Epithelial cell of prostate (primary cell): ENCODE measurements at regions not wholly inside any gene's neighbourhood (a gene's known extent, or its start where the extent isn't known, plus 50 kb on each side); places are given as distances from the start of the nearest gene placed in this dataset.
"Not testable (repeated sequence)": the region's sequence is repeated elsewhere in the genome, so short reads cannot be mapped to it uniquely, and the experiment has no call there.

Experiments used
- DNase-seq: peaks from one replicate; pipeline ENCODE4 v3.0.0-alpha.2; 2011; ENCODE audit warnings: low read depth, low spot score
- H3K27ac ChIP-seq: fragments of 450-650 bp; 2 replicates; pipeline ENCODE4 v1.5.1; 2017; ENCODE audit warnings: mild to moderate bottlenecking

- peak overlapping the region; percentile 27 for H3K27ac ChIP-seq
- DNase-seq: not testable (repeated sequence)
These were observed 294.7 kb upstream of the TEKT4 start for GRCh38 chr2:94576486-94576885.

DNA sequence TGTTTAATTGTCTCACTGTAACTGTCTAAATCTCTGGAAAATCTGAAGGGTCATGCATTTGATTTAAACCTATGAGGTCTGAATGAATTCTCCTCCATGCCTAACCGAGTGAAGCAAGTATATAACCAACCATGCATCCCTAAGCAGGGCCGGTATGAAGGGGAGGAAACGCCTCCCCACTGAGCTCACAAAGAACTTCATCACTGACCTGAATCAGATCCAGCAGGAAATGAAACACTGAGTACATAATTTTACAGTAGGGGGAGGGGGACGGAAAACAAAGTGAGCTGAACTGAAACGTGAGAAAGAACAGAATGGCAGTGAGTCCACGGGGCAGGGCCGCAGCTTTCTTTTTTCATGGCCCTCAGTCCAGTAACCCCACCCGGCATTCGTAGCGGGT is 294.1 kb upstream of the TEKT4 start:
- DNase-seq: peak; percentile 44
- peak overlapping the region; percentile 27 for H3K27ac ChIP-seq

DNA sequence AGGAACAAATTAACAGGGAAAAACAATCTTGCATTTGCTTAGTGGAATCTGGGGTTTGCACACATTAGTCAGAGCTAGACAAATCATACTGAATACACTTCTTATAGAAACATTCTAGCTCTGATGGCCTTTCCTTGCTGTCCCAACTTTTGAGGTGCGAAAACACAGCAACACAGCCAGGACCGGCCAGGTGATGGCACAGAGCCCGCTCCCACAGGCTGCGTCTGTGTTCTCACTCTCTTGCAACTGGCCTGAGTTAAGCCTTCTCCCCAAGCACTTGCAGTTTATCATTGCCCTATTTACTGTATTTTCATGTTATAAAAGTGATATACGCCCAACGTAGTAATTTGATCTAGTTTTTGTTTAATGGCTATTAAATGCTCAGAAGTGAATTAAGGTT is 292.0 kb upstream of the TEKT4 start:
- not testable (repeated sequence) for H3K27ac ChIP-seq, DNase-seq

- DNase-seq: not testable (repeated sequence)
- H3K27ac ChIP-seq: peak overlapping the region; percentile 27
These were observed 288.0 kb upstream of the TEKT4 start for GRCh38 chr2:94583081-94583723.

- not testable (repeated sequence) for DNase-seq, H3K27ac ChIP-seq
These were observed 286.7 kb upstream of the TEKT4 start for GRCh38 chr2:94584569-94584968.

GRCh38 chr2:94586032-94586982 is 284.9 kb upstream of the TEKT4 start:
- not testable (repeated sequence) for DNase-seq, H3K27ac ChIP-seq

- H3K27ac ChIP-seq, DNase-seq: not testable (repeated sequence)
These were observed 284.2 kb upstream of the TEKT4 start for GRCh38 chr2:94587042-94587441.

DNA sequence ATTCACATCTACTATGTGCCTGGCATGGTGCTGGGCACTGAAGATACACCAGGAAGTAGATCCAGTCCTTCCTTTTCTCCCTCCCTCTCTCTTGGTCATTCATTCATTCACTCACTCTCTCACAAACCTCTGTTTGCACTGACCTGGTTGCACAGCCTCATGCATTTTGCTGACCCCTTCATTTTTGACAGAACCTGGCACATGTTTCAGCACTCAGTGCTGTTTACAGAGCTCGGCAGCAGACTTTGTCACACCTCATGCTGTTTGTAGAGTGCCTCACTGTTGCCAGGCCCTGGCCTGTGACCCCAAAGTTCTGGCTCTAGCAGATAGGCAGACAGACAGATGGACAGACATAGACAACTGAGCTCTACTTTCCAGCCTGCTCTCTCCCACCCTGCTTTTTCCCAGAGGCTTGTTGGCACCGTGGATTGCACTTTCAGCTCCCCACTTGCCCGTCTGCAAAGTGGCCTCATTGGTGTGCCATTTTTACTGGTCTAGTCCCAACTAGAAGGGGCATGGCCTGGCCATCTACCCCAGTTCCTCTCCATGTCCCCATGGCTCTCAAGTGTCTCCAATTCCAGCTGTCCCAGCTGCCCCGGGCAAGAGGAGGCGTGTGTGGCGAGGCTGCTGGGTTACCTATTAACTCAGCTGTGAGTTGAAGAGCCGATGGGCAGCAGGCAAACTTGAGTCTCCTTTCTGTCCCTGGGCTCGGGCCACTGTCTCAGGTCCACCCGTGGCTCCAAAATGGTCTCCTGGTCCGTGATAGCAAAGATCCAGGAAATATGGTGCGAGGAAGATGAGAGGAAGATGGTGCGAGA is 277.0 kb upstream of the TEKT4 start:
- not testable (repeated sequence) for DNase-seq, H3K27ac ChIP-seq

DNA sequence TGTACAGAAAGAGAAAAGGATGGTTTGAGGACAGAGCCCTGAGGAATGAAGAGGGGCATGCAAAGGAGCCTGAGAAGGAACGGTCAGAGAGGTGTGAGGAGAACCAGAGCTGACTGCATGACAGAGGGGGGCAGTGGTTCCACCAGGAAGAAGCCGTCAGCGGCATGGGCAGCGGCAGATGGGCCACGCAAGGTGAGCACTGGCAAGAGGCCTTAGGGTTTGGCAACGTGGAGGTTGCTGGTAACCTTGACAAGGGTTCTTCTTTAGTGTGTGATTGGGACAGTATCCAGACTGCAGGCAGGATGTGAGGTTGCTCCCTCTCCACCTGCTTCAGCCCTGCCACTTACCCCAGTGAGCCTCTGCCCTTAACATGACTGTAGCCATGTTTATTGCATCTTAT is 275.3 kb upstream of the TEKT4 start:
- not testable (repeated sequence) for DNase-seq, H3K27ac ChIP-seq

GRCh38 chr2:94598075-94598713 is 273.0 kb upstream of the TEKT4 start:
- not testable (repeated sequence) for H3K27ac ChIP-seq, DNase-seq

DNA sequence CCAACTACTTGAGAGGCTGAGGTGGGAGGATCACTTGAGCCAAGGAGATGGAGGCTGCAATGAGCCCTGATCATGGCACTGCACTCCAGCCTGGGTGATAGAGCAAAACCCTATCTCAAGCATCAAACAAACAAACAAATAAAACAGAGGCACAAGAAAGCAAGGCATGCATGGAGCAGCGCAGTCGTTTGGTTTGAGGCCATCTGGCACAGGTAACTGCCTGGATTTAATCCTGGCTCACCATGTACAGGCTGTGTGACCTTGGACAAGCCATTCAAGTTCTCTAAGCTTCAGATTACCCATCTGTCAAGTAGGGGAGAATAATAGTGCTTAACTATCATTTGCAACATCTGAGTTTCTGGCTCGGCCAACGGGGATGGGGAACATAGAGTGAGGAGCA is 270.3 kb upstream of the TEKT4 start:
- H3K27ac ChIP-seq, DNase-seq: not testable (repeated sequence)

DNA sequence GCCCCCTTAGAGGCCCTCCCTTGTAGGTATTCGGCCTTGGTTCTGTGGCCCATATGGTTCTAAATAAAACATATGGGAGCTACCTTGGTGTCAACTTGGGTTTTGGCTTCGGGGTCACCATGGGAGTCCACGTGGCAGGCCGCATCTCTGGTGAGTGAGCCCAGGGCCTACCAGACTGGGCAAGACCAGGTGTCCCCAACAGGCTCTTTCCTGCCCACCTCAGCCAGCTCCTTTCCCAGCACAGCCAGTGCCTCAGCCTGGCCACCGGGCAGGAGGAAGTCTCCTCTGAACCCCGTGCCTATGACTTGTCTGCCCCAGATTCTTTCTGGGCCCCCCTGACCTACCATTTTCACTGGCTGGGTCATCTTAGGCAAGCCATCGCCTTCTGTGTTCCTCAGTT is 268.8 kb upstream of the TEKT4 start:
- H3K27ac ChIP-seq: no peak overlapping the region
- no peak for DNase-seq

- DNase-seq: no peak
- no peak overlapping the region for H3K27ac ChIP-seq
These were observed 249.1 kb upstream of the TEKT4 start for GRCh38 chr2:94622113-94622618.

- not testable (repeated sequence) for DNase-seq, H3K27ac ChIP-seq
These were observed 242.3 kb upstream of the TEKT4 start for GRCh38 chr2:94628953-94629352.

DNA sequence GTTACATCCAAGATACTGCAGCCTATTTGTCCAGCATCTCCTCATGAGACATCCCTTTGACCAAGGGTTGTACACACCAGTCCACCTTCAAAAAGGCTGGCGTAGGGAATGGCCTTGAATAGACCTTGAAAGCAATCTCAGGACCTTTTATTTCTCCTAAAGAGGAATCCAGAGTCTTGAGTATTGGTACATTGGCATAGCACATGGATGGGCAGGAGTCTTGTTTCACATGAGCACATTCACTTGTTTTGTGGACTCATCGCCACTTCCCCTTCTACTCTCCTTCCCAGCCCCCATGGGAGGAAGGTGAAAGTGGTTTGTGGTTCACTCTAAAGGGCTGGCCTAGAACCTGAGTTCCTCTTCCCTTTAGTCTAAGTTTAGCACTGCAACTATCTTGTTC is 229.8 kb upstream of the TEKT4 start:
- not testable (repeated sequence) for DNase-seq, H3K27ac ChIP-seq

DNA sequence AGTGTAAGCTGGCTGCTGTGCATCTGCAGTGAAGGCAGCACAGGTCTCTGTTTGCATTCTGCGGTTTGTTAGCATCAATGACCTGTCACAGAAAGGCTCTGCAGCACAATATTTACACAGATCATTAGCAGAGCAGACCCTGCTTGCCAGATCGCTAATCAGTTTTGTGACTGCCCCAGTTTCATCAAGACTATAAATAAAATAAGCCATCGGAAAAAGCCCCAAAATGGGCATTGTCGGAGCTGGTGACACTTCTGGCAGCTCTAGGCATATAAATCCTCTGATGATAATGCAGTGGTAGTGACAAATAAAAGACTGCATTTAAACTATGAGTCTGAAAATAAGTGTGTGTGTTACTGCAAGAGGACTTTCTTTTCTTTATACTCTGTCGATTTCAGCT is 219.1 kb upstream of the TEKT4 start:
- not testable (repeated sequence) for H3K27ac ChIP-seq, DNase-seq

DNA sequence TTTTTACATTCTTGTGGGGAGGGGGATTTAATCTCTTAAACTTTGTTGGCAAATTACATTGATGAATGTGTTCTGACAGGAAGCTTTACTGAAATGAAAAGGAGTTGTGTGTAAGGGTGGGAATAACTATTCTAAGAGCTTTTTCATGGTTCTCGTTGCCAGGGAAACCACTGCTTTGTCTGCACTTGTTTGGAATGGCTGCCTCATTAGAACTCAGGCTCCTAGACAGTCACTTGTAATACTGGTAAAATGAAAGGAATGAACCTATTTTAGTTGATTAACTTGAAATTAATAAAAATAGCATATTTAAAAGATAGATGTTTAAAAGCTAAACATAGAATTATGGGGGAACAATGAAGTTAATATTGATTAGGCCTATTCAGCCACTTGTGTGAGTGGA is 201.4 kb upstream of the TEKT4 start:
- DNase-seq: not testable (repeated sequence)

DNA sequence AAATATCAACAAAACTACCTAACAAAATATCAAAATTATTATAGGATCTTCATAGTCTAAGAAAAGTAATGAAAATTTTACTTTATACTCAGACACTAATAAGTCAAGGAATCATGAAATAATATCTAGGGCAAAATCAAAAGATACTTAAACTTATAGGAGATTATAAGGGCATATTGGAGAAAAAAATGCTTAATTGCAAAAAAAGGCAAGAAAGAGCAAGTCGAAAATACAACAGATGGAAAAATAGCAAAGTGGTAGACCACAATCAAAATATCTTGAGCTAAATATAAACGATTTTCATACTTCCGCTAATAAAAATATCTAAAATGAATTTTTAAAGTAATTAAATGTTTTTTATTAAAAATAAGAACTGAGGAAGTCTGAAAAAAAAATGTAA is 177.0 kb upstream of the TEKT4 start:
- not testable (repeated sequence) for DNase-seq, H3K27ac ChIP-seq

More for the DNA sequence above, 201.4 kb upstream of the TEKT4 start:
- H3K27ac ChIP-seq: not testable (repeated sequence)

DNA sequence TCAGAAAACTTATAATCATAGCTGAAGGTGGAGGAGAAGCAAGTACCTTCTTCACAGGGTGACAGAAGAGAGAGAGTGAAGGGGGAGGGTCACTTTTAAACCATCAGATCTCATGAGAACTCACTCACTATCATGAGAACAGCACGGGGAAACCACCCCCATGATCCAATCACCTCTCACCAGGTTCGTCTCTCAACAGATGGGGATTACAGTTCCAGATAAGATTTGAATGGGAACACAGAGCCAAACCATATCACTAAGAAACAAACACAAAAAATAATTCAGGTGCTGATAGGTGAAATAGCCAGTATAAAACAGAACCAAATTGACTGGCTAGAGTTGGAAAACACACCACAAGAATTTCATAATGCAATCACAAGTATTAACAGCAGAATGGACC is 162.2 kb upstream of the TEKT4 start:
- not testable (repeated sequence) for DNase-seq, H3K27ac ChIP-seq

GRCh38 chr2:94725543-94725942 is 145.7 kb upstream of the TEKT4 start:
- H3K27ac ChIP-seq: no peak overlapping the region
- no peak for DNase-seq
